ENCODE measurements at regions not wholly inside any gene's neighbourhood (a gene's known extent, or its start where the extent isn't known, plus 50 kb on each side); places are given as distances from the start of the nearest gene placed in this dataset.

DNA sequence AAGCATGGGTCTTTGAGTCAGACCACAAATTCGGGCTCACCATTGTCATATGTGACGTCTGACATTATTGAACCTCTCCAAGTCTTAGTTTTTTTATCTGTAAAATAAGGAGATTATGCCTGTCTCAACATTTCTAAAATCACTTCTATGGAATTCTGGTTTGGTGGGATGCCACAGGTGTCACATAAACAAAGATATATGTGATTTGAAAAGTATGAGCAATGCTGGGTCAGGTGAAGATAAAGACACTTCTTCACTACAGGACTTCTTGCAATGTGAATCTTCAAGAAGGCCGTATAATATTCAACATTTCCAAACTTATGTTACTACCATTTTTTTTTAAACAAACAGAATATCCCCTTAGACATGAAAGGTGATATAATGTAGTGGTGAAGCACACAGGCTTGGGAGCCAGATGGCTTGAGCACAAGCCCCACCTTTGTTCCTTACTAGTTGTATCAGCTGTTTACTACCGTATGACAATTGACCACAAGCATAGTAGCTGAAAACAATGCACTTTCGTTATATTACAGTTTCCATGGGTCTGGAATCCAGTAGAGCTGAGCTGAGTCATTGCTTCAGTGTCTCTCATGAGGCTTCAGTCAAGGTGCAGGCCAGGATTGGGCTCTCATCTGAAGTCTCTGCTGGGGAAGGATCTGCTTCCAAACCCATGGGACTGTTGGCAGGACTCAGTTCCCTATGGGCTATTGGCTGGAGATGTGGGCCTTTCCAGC lies 87.7 kb downstream of the UTP18 start:
- H3K4me3 ChIP-seq (ENCODE audit: control insufficient read depth, low read depth, low read length) = no peak overlapping the region
- DNase-seq (ENCODE audit: low read depth) = no peak
- TF ChIP-seq, protein P1, sequence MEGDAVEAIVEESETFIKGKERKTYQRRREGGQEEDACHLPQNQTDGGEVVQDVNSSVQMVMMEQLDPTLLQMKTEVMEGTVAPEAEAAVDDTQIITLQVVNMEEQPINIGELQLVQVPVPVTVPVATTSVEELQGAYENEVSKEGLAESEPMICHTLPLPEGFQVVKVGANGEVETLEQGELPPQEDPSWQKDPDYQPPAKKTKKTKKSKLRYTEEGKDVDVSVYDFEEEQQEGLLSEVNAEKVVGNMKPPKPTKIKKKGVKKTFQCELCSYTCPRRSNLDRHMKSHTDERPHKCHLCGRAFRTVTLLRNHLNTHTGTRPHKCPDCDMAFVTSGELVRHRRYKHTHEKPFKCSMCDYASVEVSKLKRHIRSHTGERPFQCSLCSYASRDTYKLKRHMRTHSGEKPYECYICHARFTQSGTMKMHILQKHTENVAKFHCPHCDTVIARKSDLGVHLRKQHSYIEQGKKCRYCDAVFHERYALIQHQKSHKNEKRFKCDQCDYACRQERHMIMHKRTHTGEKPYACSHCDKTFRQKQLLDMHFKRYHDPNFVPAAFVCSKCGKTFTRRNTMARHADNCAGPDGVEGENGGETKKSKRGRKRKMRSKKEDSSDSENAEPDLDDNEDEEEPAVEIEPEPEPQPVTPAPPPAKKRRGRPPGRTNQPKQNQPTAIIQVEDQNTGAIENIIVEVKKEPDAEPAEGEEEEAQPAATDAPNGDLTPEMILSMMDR (conservative IDR thresholded peaks at IDR 0.05; ENCODE audit: control insufficient read depth, insufficient read depth, low read depth, low read length) = no peak

DNA sequence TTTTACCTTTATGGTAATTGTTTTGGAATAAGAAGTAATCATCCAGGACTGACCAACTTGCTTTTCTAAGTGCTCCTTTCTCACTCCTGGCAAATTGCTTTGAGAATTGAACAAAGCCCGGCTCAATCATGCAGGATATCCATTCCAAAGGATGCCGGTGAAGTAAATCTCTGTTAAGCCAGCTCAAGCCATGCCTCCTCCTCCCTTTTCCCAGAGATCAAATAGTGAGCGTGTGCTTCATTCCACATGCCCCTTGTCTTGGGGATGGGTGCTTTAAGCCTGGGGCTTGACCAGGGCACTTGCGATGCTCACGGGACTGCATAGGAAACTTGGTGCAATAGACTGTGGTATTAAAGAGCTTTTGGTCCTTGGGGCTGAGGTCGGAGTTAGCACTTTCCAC lies 90.7 kb downstream of the UTP18 start:
- no peak overlapping the region for H3K4me3 ChIP-seq (ENCODE audit: control insufficient read depth, low read depth, low read length)
- DNase-seq (ENCODE audit: low read depth) = no peak
- TF ChIP-seq, protein P1 (conservative IDR thresholded peaks at IDR 0.05; ENCODE audit: control insufficient read depth, insufficient read depth, low read depth, low read length) = no peak

DNA sequence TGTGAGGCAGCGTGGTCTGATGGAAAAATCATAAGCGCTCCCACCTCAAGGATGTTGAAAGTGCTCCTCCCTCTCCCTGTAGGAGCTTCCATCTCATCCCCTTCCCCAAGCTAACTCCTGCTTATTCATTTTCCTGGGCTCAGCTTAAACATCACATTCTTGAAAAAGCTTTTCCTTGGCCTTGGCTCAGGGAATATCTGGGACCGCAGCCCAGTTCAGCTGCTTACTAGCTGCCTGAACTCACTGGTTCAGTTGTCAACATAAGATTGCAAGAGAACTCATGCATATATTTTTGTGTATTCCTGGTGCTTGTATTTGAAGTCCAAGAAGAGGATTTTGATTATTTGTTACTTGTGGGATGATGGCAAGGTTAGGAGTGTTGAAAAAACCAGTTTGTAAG lies 91.5 kb downstream of the UTP18 start:
- TF ChIP-seq, protein P1 (conservative IDR thresholded peaks at IDR 0.05; ENCODE audit: control insufficient read depth, insufficient read depth, low read depth, low read length) = no peak
- no peak overlapping the region for H3K4me3 ChIP-seq (ENCODE audit: control insufficient read depth, low read depth, low read length)

DNA sequence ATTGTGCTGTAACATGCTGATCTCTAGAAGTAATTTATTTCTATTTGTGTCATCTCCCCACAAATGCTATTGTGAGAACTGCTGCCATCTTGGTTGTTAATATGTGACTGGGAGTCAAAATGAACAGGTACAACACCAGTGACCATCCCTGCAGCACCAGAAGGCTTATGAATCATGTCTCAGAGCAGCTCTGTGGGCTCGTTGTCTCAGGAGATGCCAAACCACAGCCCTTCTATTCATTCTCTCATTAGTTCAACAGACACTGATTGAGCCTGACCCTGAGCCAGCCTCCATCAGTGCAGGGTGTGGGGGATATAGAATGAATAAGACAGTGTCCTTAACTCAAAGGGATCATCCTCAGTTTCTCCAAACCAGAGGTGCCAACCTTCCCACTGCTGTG lies 92.5 kb downstream of the UTP18 start:
- DNase-seq (ENCODE audit: low read depth) = no peak
- H3K4me3 ChIP-seq (ENCODE audit: control insufficient read depth, low read depth, low read length) = no peak overlapping the region
- TF ChIP-seq, protein P1 (conservative IDR thresholded peaks at IDR 0.05; ENCODE audit: control insufficient read depth, insufficient read depth, low read depth, low read length) = no peak

More for the DNA sequence above, 91.5 kb downstream of the UTP18 start:
- peak; percentile 25 for DNase-seq (ENCODE audit: low read depth)

DNA sequence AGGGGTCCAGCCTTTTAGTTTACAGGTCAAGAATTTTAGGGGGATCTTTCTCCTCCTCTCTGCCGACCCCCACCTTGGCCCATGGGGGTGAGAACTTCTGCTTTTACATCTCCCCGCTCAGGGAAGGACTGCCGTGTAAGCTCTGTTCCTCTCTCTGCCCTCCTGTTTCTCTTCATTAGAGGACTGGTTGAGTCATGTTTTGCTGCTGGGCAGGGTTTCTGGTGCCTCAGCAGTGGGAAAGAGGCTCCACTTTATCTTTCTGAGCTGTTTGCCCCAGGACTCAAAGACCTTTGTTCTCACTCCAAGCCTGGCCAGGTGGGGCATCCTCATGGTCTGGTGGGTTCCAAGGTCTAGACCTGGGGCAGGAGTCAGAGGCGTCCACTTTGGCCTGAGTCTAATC lies 93.0 kb downstream of the UTP18 start:
- TF ChIP-seq, protein P1 (conservative IDR thresholded peaks at IDR 0.05; ENCODE audit: control insufficient read depth, insufficient read depth, low read depth, low read length) = no peak
- DNase-seq (ENCODE audit: low read depth) = no peak

DNA sequence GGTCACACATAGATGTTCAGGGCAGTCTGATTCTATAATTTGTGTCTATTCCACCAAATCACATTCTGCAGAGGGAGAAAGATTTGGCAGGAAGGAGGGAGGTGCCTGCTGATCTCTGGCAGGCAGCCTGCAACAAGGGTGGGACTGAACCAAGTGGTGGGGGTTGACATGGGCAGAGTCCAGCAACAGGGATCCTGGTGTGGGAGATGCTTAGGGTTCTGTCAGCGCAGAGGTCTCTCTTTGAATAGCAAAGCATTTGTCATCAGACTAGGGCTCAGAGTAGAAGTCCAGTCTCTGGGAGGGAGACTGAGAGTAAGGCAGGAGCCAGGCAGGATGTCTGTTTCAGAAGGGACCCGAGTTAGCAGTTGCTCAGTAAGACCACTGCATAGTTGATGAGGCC lies 94.6 kb downstream of the UTP18 start:
- TF ChIP-seq, protein P1 (conservative IDR thresholded peaks at IDR 0.05; ENCODE audit: control insufficient read depth, insufficient read depth, low read depth, low read length) = no peak
- DNase-seq (ENCODE audit: low read depth) = no peak
- H3K4me3 ChIP-seq (ENCODE audit: control insufficient read depth, low read depth, low read length) = no peak overlapping the region

More for the DNA sequence above, 93.0 kb downstream of the UTP18 start:
- no peak overlapping the region for H3K4me3 ChIP-seq (ENCODE audit: control insufficient read depth, low read depth, low read length)

All from fibroblast of mammary gland (primary cell).